Tibial nerve (tissue), 4 donors: ENCODE measurements at regions not wholly inside any gene's neighbourhood (a gene's known extent, or its start where the extent isn't known, plus 50 kb on each side); places are given as distances from the start of the nearest gene placed in this dataset.

ENCODE experiments used
- DNase-seq, 2 donors: peaks; one replicate each; pipeline ENCODE4 v3.0.0-alpha.2; 2019; ENCODE audit warnings: low spot score in 2 of 2
- H3K27ac ChIP-seq, 4 donors: fragments of 200-600 bp; sonication (generic) in 3 of 4; one replicate each; pipeline ENCODE4 v1.5.1; 2017 to 2019; ENCODE audit warnings: mild to moderate bottlenecking in 1 of 4
- H3K27me3 ChIP-seq, 2 donors: fragments of 200-600 bp; sonication (generic) in 1 of 2; one replicate each; pipeline versions ENCODE4 v1.5.1 to v1.6.0; 2017 to 2019
- H3K36me3 ChIP-seq, 3 donors: fragments of 200-600 bp; sonication (generic); one replicate each; pipeline ENCODE4 v1.5.1; 2018 to 2019
- H3K4me1 ChIP-seq, 4 donors: fragments of 200-600 bp; sonication (generic) in 3 of 4; one replicate each; pipeline ENCODE4 v1.5.1; 2017 to 2019
- H3K4me3 ChIP-seq, 4 donors: fragments of 200-600 bp; sonication (generic) in 3 of 4; one replicate each; pipeline ENCODE4 v1.5.1; 2017 to 2019; ENCODE audit warnings: mild to moderate bottlenecking in 1 of 4, moderate library complexity in 1 of 4
- H3K9me3 ChIP-seq, 4 donors: fragments of 200-600 bp; sonication (generic) in 3 of 4; one replicate each; pipeline ENCODE4 v1.5.1; 2017 to 2019
- CTCF ChIP-seq, 5 experiments: fragments of 200-600 bp in 3 of 5; fragments of 450-650 bp in 2 of 5; sonication (generic) in 3 of 5; IDR thresholded peaks; one replicate each; pipeline ENCODE4 v1.5.1; 2016 to 2019; ENCODE audit warnings: antibody characterized with exemption in 5 of 5, mild to moderate bottlenecking in 3 of 5, moderate library complexity in 2 of 5
- EP300 ChIP-seq, 2 donors: sonication (generic); formaldehyde crosslinking; IDR thresholded peaks; one replicate each; pipeline ENCODE4 v1.6.1; 2017; ENCODE audit warnings: antibody characterized with exemption in 2 of 2, mild to moderate bottlenecking in 1 of 2
- POLR2A ChIP-seq, 2 donors: fragments of 450-650 bp; IDR thresholded peaks; one replicate each; pipeline ENCODE4 v1.6.1; 2017; ENCODE audit warnings: antibody characterized with exemption in 2 of 2, mild to moderate bottlenecking in 2 of 2, moderate library complexity in 2 of 2
- WGBS, 2 donors: methylation state at CpG; one replicate each; pipeline ENCODE4 v1.1.5; 2018; 5-methylcytosine and 5-hydroxymethylcytosine counted together

GRCh38 chr5:8291641-8292040 is 422.7 kb downstream of the MTRR start:
- Histone ChIP-seq H3K36me3 (no peaks in the 10 kb centered on the region), H3K4me3 (no peak overlapping the region), H3K9me3 (peaks cover 0 to 7% (median 0%) of the 10 kb centered on the region in 4 donors), H3K4me1 (no peaks in the 10 kb centered on the region), H3K27me3 (no peaks in the 10 kb centered on the region), H3K27ac (no peak overlapping the region)
- WGBS, 2 donors = 76 to 78% methylated on average over 2 of the region's 2 CpGs
- DNase-seq = no peak
- TF ChIP-seq CTCF (IDR thresholded peaks at IDR 0.05) (no peak), EP300 (IDR thresholded peaks at IDR 0.05) (no peak), POLR2A (IDR thresholded peaks at IDR 0.05) (no peak)

- no peak overlapping the region for H3K4me3 ChIP-seq
- DNase-seq = no peak
- H3K27me3 ChIP-seq = no peaks in the 10 kb centered on the region
- no peaks in the 10 kb centered on the region for H3K36me3 ChIP-seq
- H3K9me3 ChIP-seq = peaks cover 0 to 7% (median 0%) of the 10 kb centered on the region in 4 donors
- TF ChIP-seq CTCF (IDR thresholded peaks at IDR 0.05) (no peak), EP300 (IDR thresholded peaks at IDR 0.05) (no peak), POLR2A (IDR thresholded peaks at IDR 0.05) (no peak)
- WGBS, 2 donors = 72 to 82% methylated on average over 1 of the region's 1 CpG
- H3K4me1 ChIP-seq = no peaks in the 10 kb centered on the region
- H3K27ac ChIP-seq = no peak overlapping the region
These were observed 426.2 kb downstream of the MTRR start for GRCh38 chr5:8295141-8295540.

GRCh38 chr5:8299716-8300115 is 430.8 kb downstream of the MTRR start:
- DNase-seq = no peak
- Histone ChIP-seq H3K27me3 (no peaks in the 10 kb centered on the region), H3K4me1 (no peaks in the 10 kb centered on the region), H3K9me3 (no peaks in the 10 kb centered on the region), H3K4me3 (no peak overlapping the region), H3K27ac (no peak overlapping the region), H3K36me3 (no peaks in the 10 kb centered on the region)
- WGBS, 2 donors = 67 to 80% methylated on average over 1 of the region's 1 CpG
- no peak for TF ChIP-seq CTCF (IDR thresholded peaks at IDR 0.05)

- Histone ChIP-seq H3K27me3 (no peaks in the 10 kb centered on the region), H3K9me3 (peaks cover 0 to 3% (median 0%) of the 10 kb centered on the region in 4 donors), H3K36me3 (no peaks in the 10 kb centered on the region), H3K4me3 (no peak overlapping the region), H3K27ac (no peak overlapping the region), H3K4me1 (no peaks in the 10 kb centered on the region)
- TF ChIP-seq POLR2A (IDR thresholded peaks at IDR 0.05) (no peak), EP300 (IDR thresholded peaks at IDR 0.05) (no peak), CTCF (IDR thresholded peaks at IDR 0.05) (no peak)
- DNase-seq = no peak
- 62 to 67% methylated on average over 2 of the region's 2 CpGs for WGBS, 2 donors
These were observed 435.4 kb downstream of the MTRR start for GRCh38 chr5:8304341-8304740.

- no peak for TF ChIP-seq CTCF (IDR thresholded peaks at IDR 0.05)
- no peak for TF ChIP-seq EP300 (IDR thresholded peaks at IDR 0.05)
- TF ChIP-seq POLR2A (IDR thresholded peaks at IDR 0.05) = no peak
- H3K27ac ChIP-seq = no peak overlapping the region
- H3K4me1 ChIP-seq = no peaks in the 10 kb centered on the region
- no peaks in the 10 kb centered on the region for H3K27me3 ChIP-seq
- no peaks in the 10 kb centered on the region for H3K36me3 ChIP-seq
- DNase-seq = no peak
- H3K4me3 ChIP-seq = no peak overlapping the region
- WGBS, 2 donors = 77 to 93% methylated on average over 4 of the region's 5 CpGs
- peaks cover 0 to 16% (median 0%) of the 10 kb centered on the region in 4 donors for H3K9me3 ChIP-seq
These were observed 437.4 kb downstream of the MTRR start for GRCh38 chr5:8306288-8306896.
